Heart left ventricle (tissue), 13 donors: ENCODE measurements at regions not wholly inside any gene's neighbourhood (a gene's known extent, or its start where the extent isn't known, plus 50 kb on each side); places are given as distances from the start of the nearest gene placed in this dataset.

Experiments used
- CTCF ChIP-seq, 12 donors: fragments of 200-600 bp; sonication (generic) in 4 of 12; IDR thresholded peaks; one replicate each; pipeline versions ENCODE4 v1.5.0 to v1.8.0; 2018 to 2022; ENCODE audit warnings: antibody characterized with exemption in 12 of 12, mild to moderate bottlenecking in 5 of 12
- POLR2A ChIP-seq, 2 donors: fragments of 450-650 bp; IDR thresholded peaks; one replicate each; pipeline ENCODE4 v1.6.1; 2017; ENCODE audit warnings: antibody characterized with exemption in 2 of 2, mild to moderate bottlenecking in 2 of 2, moderate library complexity in 2 of 2
- donor health status: ischemic (EF 13 %, LVEDD 7.1; RV severe dilation, severe dysfunction).
- donor health status: DM: no; HTN: yes; CAD: no.
- donor health status: DM: no; HTN: no; CAD: no.
- donor health status: ischemic (EF 25% LVEDD 6.9; RV normal size, moderate dysfunction).
- donor health status: ischemic (EF 25% LVEDD 5.7; RV mildly dilated, moderate dysfunction).
- donor health status: ischemic (EF 35%, LVEDD 5.7; RV mildly dilated, moderate dysfunction).
- donor health status: nonischemic (EF 11% LVEDD 7.7; RV severe dilation, severe dysfunction).
- donor health status: DM: yes; HTN: yes; CAD: no.
- donor health status: PGD.
- donor health status: ischemic (EF 29% LVEDD 5.4; RV normal size, mild dysfunction).
- donor health status: nonischemic (EF 23%, LVEDD 6.1; RV moderate dilation, normal function).

- TF ChIP-seq CTCF (IDR thresholded peaks at IDR 0.05) (no peak), POLR2A (IDR thresholded peaks at IDR 0.05) (no peak)
These were observed 718.6 kb downstream of the DACH1 start for GRCh38 chr13:71148396-71148795.
